ENCODE measurements at regions not wholly inside any gene's neighbourhood (a gene's known extent, or its start where the extent isn't known, plus 50 kb on each side); places are given as distances from the start of the nearest gene placed in this dataset.

GRCh38 chr10:6763001-6763400, 182.9 kb upstream of the PRKCQ start:
- TF ChIP-seq CTCF (IDR thresholded peaks at IDR 0.05) (no peak), ZFX (IDR thresholded peaks at IDR 0.05; ENCODE audit: borderline replicate concordance) (no peak)
- no peak overlapping the region for H3K27ac ChIP-seq

GRCh38 chr10:6759961-6760360, 179.9 kb upstream of the PRKCQ start:
- H3K27ac ChIP-seq, result no peak overlapping the region
- TF ChIP-seq ZFX (IDR thresholded peaks at IDR 0.05; ENCODE audit: borderline replicate concordance) (no peak), CTCF (IDR thresholded peaks at IDR 0.05) (no peak)

- no peak overlapping the region for H3K27ac ChIP-seq
- TF ChIP-seq CTCF (IDR thresholded peaks at IDR 0.05), result no peak
- no peak for TF ChIP-seq ZFX (IDR thresholded peaks at IDR 0.05; ENCODE audit: borderline replicate concordance)
These were observed 177.1 kb upstream of the PRKCQ start for GRCh38 chr10:6757158-6757557.

GRCh38 chr10:6756716-6757115, 176.6 kb upstream of the PRKCQ start:
- H3K27ac ChIP-seq, result no peak overlapping the region
- TF ChIP-seq ZFX (IDR thresholded peaks at IDR 0.05; ENCODE audit: borderline replicate concordance) (no peak), CTCF (IDR thresholded peaks at IDR 0.05) (no peak)

- no peak for TF ChIP-seq ZFX (IDR thresholded peaks at IDR 0.05; ENCODE audit: borderline replicate concordance)
- TF ChIP-seq CTCF (IDR thresholded peaks at IDR 0.05), result no peak
- H3K27ac ChIP-seq, result no peak overlapping the region
These were observed 175.8 kb upstream of the PRKCQ start for GRCh38 chr10:6755781-6756460.

- H3K27ac ChIP-seq, result no peak overlapping the region
- TF ChIP-seq ZFX (IDR thresholded peaks at IDR 0.05; ENCODE audit: borderline replicate concordance), result no peak
- TF ChIP-seq CTCF (IDR thresholded peaks at IDR 0.05), result no peak
These were observed 173.6 kb upstream of the PRKCQ start for GRCh38 chr10:6753644-6754043.

- TF ChIP-seq ZFX (IDR thresholded peaks at IDR 0.05; ENCODE audit: borderline replicate concordance) (no peak), CTCF (IDR thresholded peaks at IDR 0.05) (no peak)
- no peak overlapping the region for H3K27ac ChIP-seq
These were observed 171.3 kb upstream of the PRKCQ start for GRCh38 chr10:6751363-6751762.
